Upper lobe of left lung (tissue), 4 donors: ENCODE measurements at regions not wholly inside any gene's neighbourhood (a gene's known extent, or its start where the extent isn't known, plus 50 kb on each side); places are given as distances from the start of the nearest gene placed in this dataset.

ENCODE experiments used
- CTCF ChIP-seq, 6 experiments: fragments of 450-650 bp in 4 of 6; fragments of 200-600 bp in 2 of 6; sonication (generic) in 2 of 6; IDR thresholded peaks; one replicate each; pipeline ENCODE4 v1.5.1; 2016 to 2019; ENCODE audit warnings: antibody characterized with exemption in 6 of 6
- EP300 ChIP-seq, 4 donors: sonication (generic); formaldehyde crosslinking; IDR thresholded peaks; one replicate each; pipeline ENCODE4 v1.5.1; 2017; ENCODE audit warnings: antibody characterized with exemption in 4 of 4, control low read depth in 2 of 4
- POLR2A ChIP-seq, 4 donors: fragments of 450-650 bp; IDR thresholded peaks; one replicate each; pipeline ENCODE4 v1.5.1; 2016 to 2017; ENCODE audit warnings: antibody characterized with exemption in 4 of 4, mild to moderate bottlenecking in 2 of 4
- POLR2AphosphoS5 ChIP-seq, 2 donors: sonication (generic); formaldehyde crosslinking; IDR thresholded peaks; one replicate each; pipeline ENCODE4 v1.5.1; 2017; ENCODE audit warnings: antibody characterized with exemption in 2 of 2

GRCh38 chr3:104939196-104939595 is 427.5 kb upstream of the ALCAM start:
- no peak for TF ChIP-seq POLR2A (IDR thresholded peaks at IDR 0.05)
- no peak for TF ChIP-seq CTCF (IDR thresholded peaks at IDR 0.05)
- no peak for TF ChIP-seq POLR2AphosphoS5 (IDR thresholded peaks at IDR 0.05)
- TF ChIP-seq EP300 (IDR thresholded peaks at IDR 0.05): no peak
